Lower leg skin (tissue), 3 donors: ENCODE measurements at regions not wholly inside any gene's neighbourhood (a gene's known extent, or its start where the extent isn't known, plus 50 kb on each side); places are given as distances from the start of the nearest gene placed in this dataset.
"Not testable (repeated sequence)": the region's sequence is repeated elsewhere in the genome, so short reads cannot be mapped to it uniquely, and the experiment has no call there.

Experiments
- POLR2A ChIP-seq, 2 donors: fragments of 450-650 bp; IDR thresholded peaks; one replicate each; pipeline ENCODE4 v1.6.1; 2016 to 2017; ENCODE audit warnings: antibody characterized with exemption in 2 of 2, mild to moderate bottlenecking in 1 of 2, moderate library complexity in 1 of 2
- TF ChIP-seq, protein P1 (sequence below), 3 donors: fragments of 450-650 bp; IDR thresholded peaks; one replicate each; pipeline ENCODE4 v1.5.1; 2016; ENCODE audit warnings: antibody characterized with exemption in 3 of 3, mild to moderate bottlenecking in 3 of 3, moderate library complexity in 2 of 3

DNA sequence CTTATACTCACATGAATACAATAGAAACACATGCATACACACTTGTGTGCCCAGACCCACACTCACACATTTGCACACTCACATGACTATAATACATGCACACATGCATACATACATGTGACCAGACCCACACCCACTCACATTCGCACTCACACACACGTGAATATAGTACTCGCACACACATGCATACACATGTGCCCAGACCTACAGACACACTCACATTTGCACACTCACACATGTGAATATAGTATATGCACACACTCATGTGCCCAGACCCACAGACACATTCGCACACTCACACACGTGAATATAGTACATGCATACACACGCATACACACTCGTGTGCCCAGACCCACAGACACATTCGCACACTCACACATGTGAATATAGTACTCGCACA, 197.4 kb upstream of the ZNF469 start:
- TF ChIP-seq, protein P1, sequence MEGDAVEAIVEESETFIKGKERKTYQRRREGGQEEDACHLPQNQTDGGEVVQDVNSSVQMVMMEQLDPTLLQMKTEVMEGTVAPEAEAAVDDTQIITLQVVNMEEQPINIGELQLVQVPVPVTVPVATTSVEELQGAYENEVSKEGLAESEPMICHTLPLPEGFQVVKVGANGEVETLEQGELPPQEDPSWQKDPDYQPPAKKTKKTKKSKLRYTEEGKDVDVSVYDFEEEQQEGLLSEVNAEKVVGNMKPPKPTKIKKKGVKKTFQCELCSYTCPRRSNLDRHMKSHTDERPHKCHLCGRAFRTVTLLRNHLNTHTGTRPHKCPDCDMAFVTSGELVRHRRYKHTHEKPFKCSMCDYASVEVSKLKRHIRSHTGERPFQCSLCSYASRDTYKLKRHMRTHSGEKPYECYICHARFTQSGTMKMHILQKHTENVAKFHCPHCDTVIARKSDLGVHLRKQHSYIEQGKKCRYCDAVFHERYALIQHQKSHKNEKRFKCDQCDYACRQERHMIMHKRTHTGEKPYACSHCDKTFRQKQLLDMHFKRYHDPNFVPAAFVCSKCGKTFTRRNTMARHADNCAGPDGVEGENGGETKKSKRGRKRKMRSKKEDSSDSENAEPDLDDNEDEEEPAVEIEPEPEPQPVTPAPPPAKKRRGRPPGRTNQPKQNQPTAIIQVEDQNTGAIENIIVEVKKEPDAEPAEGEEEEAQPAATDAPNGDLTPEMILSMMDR (IDR thresholded peaks at IDR 0.05) = not testable (repeated sequence)
- TF ChIP-seq POLR2A (IDR thresholded peaks at IDR 0.05) = not testable (repeated sequence)
